NCI-H2196 (cell line): ENCODE measurements at regions not wholly inside any gene's neighbourhood (a gene's known extent, or its start where the extent isn't known, plus 50 kb on each side); places are given as distances from the start of the nearest gene placed in this dataset.
"Not testable (repeated sequence)": the region's sequence is repeated elsewhere in the genome, so short reads cannot be mapped to it uniquely, and the experiment has no call there.

Experiments
- DNase-seq: peaks from one replicate; lab custom pipeline; 2025; ENCODE audit not compliant: unreplicated experiment; lab: John Stamatoyannopoulos, UW

DNA sequence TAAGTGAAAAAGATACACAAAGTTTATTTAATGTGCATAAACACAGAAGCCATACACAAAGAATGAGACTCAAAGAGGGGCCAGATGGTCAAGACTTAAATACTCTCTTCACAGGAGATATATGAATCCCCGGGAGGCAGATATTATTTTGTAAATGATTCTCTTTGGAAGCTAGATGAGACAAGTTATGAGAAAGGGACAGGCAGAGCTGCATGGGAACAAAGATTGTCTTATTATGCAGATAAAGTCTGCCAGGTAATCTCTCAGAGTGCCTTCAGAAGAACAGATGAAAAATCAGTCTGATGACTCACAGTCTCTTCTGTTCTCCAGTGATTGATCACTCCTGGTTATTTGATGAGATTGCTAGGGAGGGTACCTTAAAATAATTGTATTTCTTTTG is 89.0 kb downstream of the NAF1 start:
- no peak for DNase-seq

DNA sequence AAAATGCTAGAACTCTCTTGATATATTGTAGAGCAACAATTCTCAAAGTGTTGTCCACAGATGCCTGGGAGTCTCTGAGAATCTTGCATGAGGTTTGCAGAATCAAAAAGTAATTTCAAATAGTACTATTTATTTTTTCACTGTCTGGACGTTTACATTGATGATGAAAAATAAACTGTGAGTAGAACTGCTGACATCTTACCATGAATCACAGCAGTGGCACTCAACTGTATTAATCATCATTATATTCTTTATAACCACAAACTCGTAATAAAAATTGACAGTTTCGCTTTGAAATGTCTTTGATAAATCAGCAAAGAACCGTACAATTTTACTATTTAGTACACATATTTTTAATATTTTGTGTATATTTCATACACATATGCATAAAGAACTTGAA is 94.5 kb downstream of the NAF1 start:
- no peak for DNase-seq

DNA sequence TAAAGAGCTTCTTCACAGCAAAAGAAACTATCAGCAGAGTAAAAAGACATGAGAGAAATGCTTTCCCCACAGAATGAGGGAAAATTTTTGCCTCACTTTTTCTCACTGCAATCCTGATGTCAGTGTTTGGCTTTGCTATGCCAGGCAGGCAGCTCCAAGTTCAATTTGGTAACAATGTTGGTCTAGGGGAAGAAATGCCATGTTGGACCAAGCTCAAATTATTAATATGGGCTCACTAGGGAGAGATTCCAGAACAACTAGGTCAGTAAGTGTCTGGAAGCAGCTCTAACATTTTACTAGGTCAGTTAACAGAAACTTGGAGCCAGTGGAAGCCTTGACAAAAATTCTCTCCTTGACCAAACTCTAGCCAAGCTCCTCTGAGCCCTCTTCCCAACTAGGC is 95.4 kb downstream of the NAF1 start:
- no peak for DNase-seq

DNA sequence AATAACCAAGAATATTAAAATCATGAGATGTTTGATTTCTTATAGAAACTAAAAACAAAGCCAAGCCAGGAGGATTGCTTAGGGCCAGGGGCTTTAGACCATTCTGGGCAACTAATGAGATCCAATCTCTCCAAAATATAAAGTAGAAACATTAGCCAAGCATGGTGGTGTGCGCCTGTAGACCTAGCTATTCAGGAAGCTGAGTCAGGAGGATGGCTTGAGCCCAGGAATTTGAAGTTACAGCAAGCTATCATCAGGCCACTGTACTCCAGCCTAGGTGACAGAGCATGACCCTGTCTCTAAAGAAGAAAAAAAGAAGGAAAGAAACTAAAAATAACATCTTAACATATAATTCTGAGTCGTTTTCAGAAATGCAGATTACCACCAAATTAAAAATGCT is 96.7 kb downstream of the NAF1 start:
- no peak for DNase-seq

DNA sequence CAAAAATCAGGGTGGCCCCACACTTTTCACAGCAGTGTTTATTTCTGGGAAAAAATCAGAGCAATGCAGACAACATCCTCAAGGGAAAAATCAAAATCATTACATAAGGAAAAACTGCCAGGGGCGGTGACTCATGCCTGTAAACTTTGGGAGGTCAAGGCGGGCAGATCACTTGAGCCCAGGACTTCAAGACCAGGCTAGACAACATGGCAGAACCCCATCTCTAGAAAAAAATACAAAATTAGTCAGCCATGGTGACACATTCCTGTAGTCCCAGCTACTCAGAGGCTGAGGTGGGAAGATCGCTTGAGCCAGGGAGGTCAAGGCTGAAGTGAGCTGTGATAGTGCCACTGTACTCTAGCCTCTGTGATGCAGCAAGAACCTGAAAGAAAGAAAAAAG is 102.8 kb downstream of the NAF1 start:
- no peak for DNase-seq

DNA sequence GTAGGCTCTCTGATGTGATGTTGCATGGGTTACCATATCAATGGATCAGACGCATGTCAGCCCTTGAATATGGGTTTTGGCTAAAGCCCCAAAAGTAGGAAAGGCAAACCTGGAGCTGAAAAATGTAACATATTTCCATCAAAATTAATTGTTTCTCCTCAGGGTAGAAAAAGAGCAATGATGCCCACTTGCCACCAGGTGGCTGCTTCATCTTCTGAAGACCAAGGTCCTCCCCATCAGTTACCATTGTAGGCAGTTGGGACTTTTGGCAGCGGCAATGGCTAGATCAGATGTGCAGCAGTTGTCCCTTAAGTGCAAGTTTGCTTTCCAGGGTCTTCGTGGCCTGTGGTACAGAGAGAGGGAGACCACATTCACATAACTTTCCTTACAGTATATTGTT is 118.2 kb downstream of the NAF1 start:
- DNase-seq, result peak; percentile 1

DNA sequence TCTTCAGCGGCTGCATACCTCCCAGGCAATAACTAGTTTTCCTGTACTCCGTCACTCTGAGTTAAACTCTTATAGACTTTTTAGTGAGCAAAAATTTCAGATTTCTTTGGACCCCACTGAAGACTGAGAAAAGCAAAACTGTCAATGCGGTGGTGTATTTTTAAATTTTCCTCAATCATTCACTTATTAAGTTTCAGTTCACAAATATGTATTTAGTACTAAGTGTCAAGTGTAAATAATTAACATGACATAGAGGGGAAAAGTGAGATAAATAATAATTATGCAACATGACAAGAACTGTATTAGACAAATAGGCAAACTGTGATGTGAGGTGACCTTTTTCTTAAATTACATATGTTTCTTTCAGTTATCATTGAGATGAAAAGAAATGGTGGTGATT is 124.4 kb downstream of the NAF1 start:
- DNase-seq, result no peak

DNA sequence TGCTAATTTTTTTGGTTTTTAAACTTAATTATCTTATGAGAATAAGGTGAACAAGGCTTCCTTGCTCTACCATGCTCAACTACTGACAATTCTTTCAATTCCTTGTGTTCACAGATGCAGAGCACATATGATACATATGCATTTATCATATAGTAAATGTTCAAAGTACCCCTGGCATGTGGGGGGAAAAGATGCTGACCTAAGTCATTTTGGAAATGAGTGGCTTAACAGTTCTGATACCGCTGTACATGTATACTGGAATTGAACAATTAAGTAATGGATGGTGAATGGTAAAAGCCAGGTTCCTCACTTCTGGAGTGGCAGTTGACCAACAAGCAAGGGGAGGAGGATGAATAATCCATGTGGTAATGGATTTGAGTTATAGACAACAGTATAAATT is 149.6 kb downstream of the NAF1 start:
- no peak for DNase-seq

DNA sequence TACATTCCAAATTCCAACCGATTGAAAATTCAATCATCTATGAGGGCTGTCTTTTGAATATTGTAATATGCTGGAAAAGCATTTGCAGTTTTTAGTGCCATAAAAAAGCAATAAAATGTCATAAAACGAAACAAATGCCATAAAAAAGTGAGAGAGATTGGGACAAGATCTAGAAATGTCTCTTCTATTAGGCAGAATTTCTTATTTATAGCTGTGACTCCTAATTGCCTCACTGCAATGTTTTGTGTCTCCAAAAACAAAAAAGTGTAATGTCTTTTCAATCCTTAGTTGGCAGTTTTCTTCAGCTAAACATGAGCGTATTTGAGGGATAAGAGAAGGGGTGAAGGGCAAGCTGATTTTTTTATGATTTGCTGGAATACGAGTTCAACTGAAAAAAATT is 153.9 kb downstream of the NAF1 start:
- DNase-seq, result no peak

DNA sequence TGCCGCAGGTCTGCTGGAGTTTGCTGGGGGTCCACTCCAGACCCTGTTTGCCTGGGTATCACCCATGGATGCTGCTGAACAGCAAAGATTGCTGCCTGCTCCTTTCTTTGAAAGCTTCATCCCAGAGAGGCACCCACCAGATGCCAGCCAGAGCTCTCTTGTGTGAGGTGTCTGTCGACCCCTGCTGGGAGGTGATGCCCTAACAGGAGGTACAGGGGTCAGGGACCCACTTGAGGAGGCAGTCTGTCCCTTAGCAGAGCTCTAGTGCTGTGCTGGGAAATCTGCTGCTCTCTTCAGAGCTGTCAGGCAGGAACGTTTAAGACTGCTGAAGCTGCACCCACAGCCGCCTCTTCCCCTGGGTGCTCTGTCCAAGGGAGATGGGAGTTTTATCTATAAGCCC is 162.7 kb downstream of the NAF1 start:
- no peak for DNase-seq

DNA sequence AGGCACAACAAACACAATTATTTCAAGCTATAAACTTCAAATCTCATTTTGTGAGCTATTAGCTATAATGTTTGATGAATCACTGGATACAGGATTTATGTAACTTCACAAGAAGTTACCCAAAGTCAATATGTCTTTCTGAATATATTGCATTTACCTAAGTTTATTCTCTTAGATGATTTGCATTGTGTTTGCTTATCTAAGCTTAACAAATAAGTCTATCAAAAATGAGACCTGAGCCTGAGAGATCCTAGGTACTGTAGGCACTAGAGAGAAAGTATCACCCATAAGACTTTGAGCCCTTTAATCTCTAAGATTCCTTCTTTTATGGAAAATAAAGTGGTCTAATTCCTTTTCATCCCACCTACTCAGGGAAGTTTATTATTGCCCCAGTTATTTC is 178.2 kb downstream of the NAF1 start:
- DNase-seq, result no peak

DNA sequence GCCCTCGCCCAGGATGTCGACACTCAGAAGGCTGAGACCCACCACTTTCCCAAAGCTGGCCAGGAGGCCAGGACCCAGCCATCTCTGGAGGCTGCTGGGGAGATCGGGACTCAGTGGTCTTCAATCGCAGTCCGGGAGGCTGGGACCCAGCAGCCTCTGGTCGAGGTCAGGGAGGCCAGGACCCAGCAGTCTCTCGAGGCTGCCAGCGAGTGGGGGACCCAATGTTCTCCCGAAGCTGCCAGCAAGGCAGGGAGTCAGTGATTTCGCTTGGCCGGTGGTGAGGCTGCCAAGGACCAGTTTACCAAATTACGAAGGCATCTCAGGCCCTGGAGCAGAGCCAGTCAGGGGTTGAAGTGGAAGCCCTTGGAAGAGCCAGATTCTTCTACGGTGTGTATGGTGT is 181.6 kb downstream of the NAF1 start:
- no peak for DNase-seq

DNA sequence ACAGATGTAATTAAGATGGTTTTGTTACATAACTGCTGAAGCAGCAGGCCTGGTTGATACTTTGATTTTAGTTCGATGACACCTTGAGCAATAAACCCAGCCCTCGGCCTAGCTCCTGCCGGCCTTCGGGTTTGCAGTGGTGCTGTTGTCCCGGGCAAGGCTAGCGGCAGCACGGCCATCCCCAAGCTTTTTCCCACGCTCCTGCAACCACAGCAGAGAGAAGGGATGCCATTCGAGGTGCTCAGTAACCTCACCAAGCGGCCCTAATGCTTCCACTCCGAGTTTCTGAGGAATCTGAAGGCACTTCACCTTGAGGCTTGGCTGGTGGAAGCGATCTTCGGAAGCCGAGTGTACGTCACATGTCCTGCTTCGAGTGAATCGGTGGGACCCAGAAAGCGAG is 182.1 kb downstream of the NAF1 start:
- DNase-seq, result no peak

DNA sequence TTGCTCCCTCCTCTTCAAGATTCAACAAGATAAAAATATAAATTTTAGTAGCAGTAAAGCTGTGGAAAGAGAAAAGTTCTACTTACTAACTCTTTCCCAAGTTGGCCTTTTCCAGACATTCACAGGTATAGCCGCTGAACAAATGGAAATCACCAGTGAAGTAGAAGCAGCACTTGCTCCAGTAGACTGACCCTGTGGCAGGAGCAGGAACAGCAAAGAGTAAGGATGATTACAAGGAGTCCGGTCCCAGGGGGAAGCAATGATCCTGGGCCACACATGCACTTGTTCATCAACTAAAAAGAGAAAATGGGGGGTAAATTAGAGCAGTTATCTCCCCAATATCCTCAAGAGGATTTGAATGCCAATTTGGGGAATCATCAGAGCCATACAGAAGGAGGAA is 184.9 kb downstream of the NAF1 start:
- no peak for DNase-seq

DNA sequence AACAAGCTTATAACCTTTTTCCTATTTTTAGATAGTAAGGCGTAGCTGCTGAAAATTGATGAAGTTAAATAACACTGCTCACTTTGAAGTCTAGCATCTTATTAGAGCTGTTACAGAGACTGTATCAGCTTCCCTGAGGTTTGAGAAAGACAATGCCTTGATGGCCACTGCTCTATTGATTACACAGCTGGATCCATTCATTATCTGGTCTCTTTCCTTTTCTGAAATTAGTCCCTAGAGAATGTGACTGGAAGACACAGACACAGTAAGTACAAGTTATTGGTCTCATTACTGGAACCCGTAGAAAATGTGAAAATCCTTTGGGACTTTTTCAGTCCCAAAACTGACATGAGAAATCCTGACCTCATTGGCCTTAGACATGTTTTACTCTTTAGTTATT is 188.3 kb downstream of the NAF1 start:
- DNase-seq, result no peak

DNA sequence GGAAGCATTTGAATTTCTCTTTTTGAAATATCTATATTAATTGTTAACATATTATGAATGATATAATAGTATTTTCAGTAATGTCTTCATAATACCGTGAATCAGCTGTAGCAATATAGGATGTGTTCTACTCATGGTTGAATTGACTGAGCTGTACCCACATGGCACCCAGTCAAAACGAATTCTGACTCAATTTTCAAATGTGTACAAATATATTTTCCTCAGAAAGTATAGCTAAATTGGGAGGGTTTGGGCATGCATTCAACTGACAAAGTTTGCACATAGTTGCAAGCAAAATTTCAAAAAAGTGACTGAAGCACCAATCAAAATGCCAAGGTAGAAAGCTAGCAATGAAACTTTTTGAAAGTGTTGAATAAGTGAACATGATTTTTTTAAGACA is 188.9 kb downstream of the NAF1 start:
- no peak for DNase-seq

DNA sequence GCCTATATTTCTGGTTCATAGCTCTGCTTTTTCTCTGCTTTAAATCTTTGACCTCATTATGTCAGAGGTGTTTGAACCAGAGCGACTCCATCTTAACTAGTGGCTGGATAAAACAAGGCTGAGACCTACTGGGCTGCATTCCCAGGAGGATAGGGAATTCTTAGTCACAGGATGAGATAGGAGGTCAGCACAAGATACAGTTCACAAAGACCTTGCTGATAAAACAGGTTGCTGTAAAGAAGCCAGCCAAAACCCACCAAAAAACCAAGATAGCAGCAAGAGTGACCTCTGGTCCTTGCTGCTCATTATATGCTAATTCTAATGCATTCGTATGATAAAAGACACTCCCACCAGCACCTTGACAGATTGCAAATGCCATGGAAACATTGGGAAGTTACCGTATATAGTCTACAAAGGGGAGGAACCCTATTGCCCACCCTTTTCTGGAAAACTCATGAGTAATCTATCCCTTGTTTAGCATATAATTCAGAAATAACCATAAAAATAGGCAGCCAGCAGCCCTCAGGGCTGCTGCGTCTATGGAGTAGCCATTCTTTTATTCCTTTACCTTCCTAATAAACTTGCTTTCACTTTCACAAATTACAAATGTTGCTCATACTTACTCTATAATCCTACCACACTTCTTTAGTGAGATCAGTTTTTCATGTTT is 193.9 kb downstream of the NAF1 start:
- no peak for DNase-seq

DNA sequence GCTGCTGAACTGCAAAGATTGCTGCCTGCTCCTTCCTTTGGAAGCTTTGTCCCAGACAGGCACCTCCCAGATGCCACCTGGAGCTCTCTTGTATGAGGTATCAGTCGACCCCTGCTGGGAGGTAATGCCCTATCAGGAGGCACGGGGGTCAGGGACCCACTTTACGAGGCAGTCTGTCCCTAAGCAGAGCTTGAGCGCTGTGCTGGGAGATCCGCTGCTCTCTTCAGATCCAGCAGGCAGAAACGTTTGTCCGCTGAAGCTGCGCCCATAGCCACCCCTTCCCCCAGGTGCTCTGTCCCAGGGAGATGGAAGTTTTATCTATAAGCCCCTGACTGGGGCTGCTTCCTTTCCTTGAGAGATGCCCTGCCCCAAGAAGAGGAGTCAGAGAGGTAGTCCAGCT is 197.5 kb downstream of the NAF1 start:
- no peak for DNase-seq

DNA sequence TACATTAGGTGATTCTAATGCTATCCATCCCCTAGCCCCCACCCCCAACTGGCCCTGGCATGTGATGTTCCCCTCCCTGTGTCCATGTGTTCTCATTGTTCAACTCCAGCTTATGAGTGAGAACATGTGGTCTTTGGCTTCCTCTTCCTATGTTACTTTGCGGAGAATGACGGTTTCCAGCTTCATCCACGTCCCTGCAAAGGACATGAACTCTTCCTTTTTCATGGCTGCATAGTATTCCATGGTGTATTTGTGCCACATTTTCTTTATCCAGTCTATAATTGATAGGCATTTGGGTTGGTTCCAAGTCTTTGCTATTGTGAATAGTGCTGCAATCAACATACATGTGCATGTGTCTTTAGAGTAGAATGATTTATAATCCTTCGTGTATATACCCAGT is 200.7 kb downstream of the NAF1 start:
- DNase-seq, result not testable (repeated sequence)

DNA sequence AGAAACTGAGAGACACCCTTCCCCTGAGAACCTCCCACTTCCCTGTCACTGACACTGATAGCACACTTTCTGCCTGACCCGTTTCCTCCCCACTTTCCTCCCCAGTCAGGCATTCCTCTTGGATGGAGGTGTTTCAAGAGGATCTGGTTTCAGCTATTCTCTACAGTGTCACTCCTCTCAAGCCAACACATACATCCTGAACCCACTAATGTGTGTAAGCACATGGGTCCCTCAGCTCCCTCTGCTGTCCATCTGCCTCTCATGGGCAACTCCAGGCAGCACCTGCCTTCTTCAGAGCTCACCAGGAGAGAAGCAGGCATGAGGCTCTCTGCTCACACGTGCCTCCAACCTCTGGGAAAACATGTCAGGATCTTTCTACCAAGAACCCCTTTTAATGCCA is 207.6 kb downstream of the NAF1 start:
- no peak for DNase-seq

DNA sequence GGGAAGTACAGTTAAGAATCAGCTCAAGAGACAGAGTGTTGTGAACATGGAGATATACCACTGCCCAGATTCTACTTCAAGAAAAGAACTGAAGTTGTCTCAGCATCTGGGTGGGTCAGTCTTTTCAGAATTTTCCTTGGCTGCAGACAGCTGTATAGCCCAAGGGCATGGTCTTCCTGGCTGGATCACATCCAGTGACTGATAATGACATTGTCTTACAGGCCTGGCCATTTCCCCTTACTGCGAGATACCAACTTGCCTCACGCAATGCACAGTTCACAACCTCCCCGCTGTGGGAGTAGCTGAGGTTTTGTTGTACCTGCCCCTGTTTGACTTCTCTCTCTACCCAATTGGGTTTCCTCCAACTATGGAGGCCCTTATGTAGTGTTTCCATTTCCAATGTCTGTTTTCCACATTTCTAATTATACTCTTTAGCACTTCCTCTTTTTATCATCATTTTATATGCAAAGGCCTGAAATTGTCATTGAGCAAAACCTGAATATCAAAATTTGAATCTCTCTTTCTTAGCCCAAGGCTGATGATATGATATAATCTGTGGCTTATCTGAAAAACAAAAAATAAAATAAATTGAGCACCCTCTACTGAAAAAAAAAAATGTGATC is 209.1 kb downstream of the NAF1 start:
- no peak for DNase-seq

DNA sequence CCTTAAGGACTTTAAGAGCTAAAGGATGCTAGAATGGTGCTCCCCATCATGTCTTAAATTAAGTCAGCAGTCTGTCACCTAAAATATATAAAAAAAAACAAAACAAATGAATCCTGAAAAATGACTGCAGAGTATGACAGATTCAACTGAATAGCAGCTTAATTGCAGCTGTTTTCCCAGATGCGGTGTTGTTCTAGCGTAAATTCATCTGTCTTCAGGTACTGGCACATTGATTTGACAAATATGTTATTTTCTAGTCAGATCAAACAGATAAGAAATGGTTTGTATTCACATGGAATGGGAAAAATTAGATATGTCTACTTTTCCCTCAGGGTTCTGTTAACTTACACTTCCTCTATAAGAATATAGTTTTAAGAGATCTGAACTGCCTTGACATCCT is 211.7 kb downstream of the NAF1 start:
- no peak for DNase-seq

DNA sequence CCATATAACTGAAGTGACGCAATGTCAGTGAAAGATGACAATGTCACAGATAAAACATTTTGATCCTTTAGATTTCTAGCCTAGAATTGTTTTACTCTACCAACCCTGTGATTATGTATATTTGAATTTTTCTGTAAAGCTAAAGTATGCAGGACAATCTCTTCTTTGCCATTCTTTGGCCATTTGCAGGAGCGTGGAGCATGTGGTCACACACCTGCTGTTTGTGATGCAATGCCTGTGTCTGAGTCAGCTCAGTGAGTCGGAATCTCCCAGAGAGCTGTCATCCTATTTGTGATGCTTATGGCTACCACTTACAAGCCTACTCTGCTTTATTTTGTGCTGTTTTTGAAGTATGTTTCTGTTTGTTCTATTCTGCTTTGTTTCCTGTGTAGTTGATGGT is 214.5 kb downstream of the NAF1 start:
- DNase-seq, result no peak
